Keratinocyte (primary cell): ENCODE measurements at regions not wholly inside any gene's neighbourhood (a gene's known extent, or its start where the extent isn't known, plus 50 kb on each side); places are given as distances from the start of the nearest gene placed in this dataset.

Experiments used
- DNase-seq: peaks from one replicate; pipeline ENCODE4 v3.0.0-alpha.2; 2011; ENCODE audit warnings: low read depth, missing footprints, low spot score
- FAIRE-seq: peaks from 2 replicates; lab custom pipeline; 2011; peaks lifted over from hg19 to GRCh38; lab: Jason Lieb, UNC
- H2AFZ ChIP-seq: 2 replicates; pipeline ENCODE4 v1.6.0; 2012; ENCODE audit warnings: low read length, control low read depth, inconsistent platforms; ENCODE audit not compliant: control insufficient read depth
- H3K27ac ChIP-seq: 2 replicates; pipeline ENCODE4 v1.5.1; 2011; ENCODE audit warnings: low read length; ENCODE audit not compliant: control insufficient read depth, insufficient read depth
- H3K27me3 ChIP-seq: 3 replicates; pipeline ENCODE4 v1.6.0; 2011; ENCODE audit warnings: low read length; ENCODE audit not compliant: control insufficient read depth, insufficient read depth; ENCODE audit errors: extremely low read depth
- H3K36me3 ChIP-seq, 2 experiments: 2 replicates in 1 of 2; 3 replicates in 1 of 2; pipeline ENCODE4 v1.5.1; 2011; ENCODE audit warnings: low read length in 2 of 2, mild to moderate bottlenecking in 1 of 2; ENCODE audit not compliant: control insufficient read depth in 2 of 2, insufficient read depth in 2 of 2; ENCODE audit errors: extremely low read depth in 1 of 2
- H3K4me1 ChIP-seq: 3 replicates; pipeline ENCODE4 v1.5.1; 2011; ENCODE audit warnings: low read length; ENCODE audit not compliant: control insufficient read depth, insufficient read depth; ENCODE audit errors: extremely low read depth
- H3K4me2 ChIP-seq: 3 replicates; pipeline ENCODE4 v1.6.0; 2011; ENCODE audit warnings: low read depth, low read length; ENCODE audit not compliant: control insufficient read depth, insufficient read depth; ENCODE audit errors: extremely low read depth
- H3K4me3 ChIP-seq, 3 experiments: fragments of 200-600 bp in 1 of 3; sonication (generic) in 1 of 3; 2 replicates in 2 of 3; 3 replicates in 1 of 3; pipeline ENCODE4 v1.5.1; 2011 to 2016; ENCODE audit warnings: low read length in 3 of 3, mild to moderate bottlenecking in 3 of 3, control low read depth in 2 of 3, inconsistent platforms in 1 of 3, low read depth in 1 of 3, mixed read lengths in 1 of 3, mixed run types in 1 of 3, moderate library complexity in 1 of 3; ENCODE audit not compliant: control insufficient read depth in 2 of 3, insufficient read depth in 2 of 3; ENCODE audit errors: extremely low read depth in 1 of 3
- H3K79me2 ChIP-seq: 2 replicates; pipeline ENCODE4 v1.6.0; 2012; ENCODE audit warnings: low read length; ENCODE audit not compliant: control insufficient read depth, insufficient read depth
- H3K9ac ChIP-seq: 3 replicates; pipeline ENCODE4 v1.6.0; 2011; ENCODE audit warnings: low read length; ENCODE audit not compliant: control insufficient read depth, insufficient read depth; ENCODE audit errors: extremely low read depth
- H3K9me1 ChIP-seq: 3 replicates; pipeline ENCODE4 v1.6.0; 2011; ENCODE audit warnings: low read length; ENCODE audit not compliant: control insufficient read depth, insufficient read depth; ENCODE audit errors: extremely low read depth
- H3K9me3 ChIP-seq: 2 replicates; pipeline ENCODE4 v1.5.1; 2012; ENCODE audit warnings: low read depth, low read length; ENCODE audit not compliant: control insufficient read depth
- H4K20me1 ChIP-seq: 3 replicates; pipeline ENCODE4 v1.6.0; 2011; ENCODE audit warnings: low read length; ENCODE audit not compliant: control insufficient read depth, insufficient read depth; ENCODE audit errors: extremely low read depth
- EZH2 ChIP-seq: IDR thresholded peaks from one replicate; pipeline ENCODE4 v1.6.1; 2012; ENCODE audit warnings: inconsistent platforms, mild to moderate bottlenecking, low read length, moderate library complexity
- dilution Hi-C: fragments of 300-500 bp; cut with MboI; formaldehyde crosslinking; loops from one replicate; pipeline ENCODE4 v1.7.0; 2020; ENCODE audit warnings: low sequenced_read_pairs; ENCODE audit not compliant: extremely low pct_ligation_motif_present
- TF ChIP-seq, protein P1 (sequence below), 3 experiments: IDR thresholded peaks in 1 of 3; conservative IDR thresholded peaks in 1 of 3; optimal IDR thresholded peaks in 1 of 3; 2 replicates in 2 of 3; 3 replicates in 1 of 3; pipeline versions ENCODE3 to v1.5.1; 2011; ENCODE audit warnings: low read length in 3 of 3, mild to moderate bottlenecking in 3 of 3, moderate library complexity in 2 of 3, control low read depth in 1 of 3, inconsistent platforms in 1 of 3; ENCODE audit not compliant: insufficient read depth in 2 of 3; ENCODE audit errors: extremely low read depth in 1 of 3

DNA sequence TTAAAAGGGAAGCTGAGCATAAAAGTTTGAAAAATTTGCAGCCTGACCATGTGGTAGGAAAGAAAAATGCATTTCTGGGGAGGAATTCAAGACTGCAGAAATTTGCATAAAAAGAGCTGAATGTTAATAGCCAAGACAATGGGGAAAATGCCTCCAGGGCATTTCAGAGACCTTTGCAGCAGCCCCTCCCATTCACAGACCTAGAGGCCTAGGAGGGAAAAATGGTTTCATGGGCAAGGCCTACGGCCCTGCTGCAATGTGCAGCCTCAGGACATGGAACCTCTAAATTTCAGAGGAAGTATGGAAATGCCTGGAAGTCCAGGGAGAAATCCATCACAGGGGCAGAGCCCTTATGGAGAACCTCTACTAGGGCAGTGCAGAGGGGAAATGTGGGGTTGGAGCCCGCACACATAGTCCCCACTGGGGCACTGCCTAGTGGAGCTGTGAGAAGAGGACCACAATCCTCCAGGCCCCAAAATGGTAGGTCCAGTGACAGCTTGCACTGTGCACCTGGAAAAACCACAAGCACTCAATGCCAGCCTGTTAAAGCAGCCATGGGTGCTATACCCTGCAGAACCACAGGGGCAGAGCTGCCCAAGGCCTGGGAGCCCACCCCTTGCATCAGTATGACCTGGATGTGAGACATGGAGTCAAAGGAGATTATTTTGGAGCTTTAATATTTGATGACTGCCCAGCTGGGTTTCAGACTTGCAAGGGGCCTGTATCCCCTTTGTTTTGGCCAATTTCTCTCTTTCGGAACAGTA, 243.8 kb downstream of the DNAJB9 start:
- Histone ChIP-seq H3K4me1 (no peaks in the 10 kb centered on the region), H3K79me2 (no peaks in the 10 kb centered on the region), H3K27ac (no peak overlapping the region), H3K9ac (no peak overlapping the region), H3K4me3 (no peak overlapping the region), H3K9me1 (no peaks in the 10 kb centered on the region), H3K36me3 (no peaks in the 10 kb centered on the region), H4K20me1 (no peaks in the 10 kb centered on the region), H3K4me2 (no peak overlapping the region), H3K9me3 (no peaks in the 10 kb centered on the region), H3K27me3 (no peaks in the 10 kb centered on the region), H2AFZ (no peak overlapping the region)
- no peak for TF ChIP-seq EZH2
- TF ChIP-seq, protein P1, sequence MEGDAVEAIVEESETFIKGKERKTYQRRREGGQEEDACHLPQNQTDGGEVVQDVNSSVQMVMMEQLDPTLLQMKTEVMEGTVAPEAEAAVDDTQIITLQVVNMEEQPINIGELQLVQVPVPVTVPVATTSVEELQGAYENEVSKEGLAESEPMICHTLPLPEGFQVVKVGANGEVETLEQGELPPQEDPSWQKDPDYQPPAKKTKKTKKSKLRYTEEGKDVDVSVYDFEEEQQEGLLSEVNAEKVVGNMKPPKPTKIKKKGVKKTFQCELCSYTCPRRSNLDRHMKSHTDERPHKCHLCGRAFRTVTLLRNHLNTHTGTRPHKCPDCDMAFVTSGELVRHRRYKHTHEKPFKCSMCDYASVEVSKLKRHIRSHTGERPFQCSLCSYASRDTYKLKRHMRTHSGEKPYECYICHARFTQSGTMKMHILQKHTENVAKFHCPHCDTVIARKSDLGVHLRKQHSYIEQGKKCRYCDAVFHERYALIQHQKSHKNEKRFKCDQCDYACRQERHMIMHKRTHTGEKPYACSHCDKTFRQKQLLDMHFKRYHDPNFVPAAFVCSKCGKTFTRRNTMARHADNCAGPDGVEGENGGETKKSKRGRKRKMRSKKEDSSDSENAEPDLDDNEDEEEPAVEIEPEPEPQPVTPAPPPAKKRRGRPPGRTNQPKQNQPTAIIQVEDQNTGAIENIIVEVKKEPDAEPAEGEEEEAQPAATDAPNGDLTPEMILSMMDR (optimal IDR thresholded peaks at IDR 0.05 in 1 of 3, IDR thresholded peaks at IDR 0.05 in 1 of 3, conservative IDR thresholded peaks at IDR 0.05 in 1 of 3; ENCODE audit: extremely low read depth in 1 of 3, insufficient read depth in 2 of 3, low read length in 3 of 3) = no peak
- DNase-seq (no peak), FAIRE-seq (no peak)
- dilution Hi-C loops = no loop called here

DNA sequence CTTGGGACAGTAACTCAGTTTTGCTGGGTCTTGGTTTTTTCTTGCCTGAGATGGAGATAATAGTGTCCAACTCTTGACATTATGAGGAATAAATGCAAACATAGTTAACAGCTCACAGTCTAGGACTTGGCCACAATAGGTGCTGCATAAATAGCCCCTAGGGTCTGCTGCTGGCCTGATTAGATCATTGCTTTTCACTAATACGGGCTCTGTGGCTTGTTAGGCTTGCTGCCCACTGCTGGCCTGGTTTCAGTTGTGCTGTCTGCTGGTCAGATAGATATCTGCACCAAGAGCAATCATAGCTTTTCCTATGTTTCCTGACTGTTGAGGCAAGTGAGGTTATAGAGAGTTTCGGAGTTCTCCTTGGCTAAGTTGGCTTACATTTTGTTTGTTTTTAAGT, 246.1 kb downstream of the DNAJB9 start:
- Histone ChIP-seq H3K4me2 (no peak overlapping the region), H3K4me3 (no peak overlapping the region), H4K20me1 (no peaks in the 10 kb centered on the region), H3K27ac (no peak overlapping the region), H3K9ac (no peak overlapping the region), H3K9me3 (no peaks in the 10 kb centered on the region), H3K36me3 (no peaks in the 10 kb centered on the region), H3K27me3 (no peaks in the 10 kb centered on the region), H3K4me1 (no peaks in the 10 kb centered on the region), H3K9me1 (no peaks in the 10 kb centered on the region), H2AFZ (no peak overlapping the region), H3K79me2 (no peaks in the 10 kb centered on the region)
- dilution Hi-C loops = no loop called here
- TF ChIP-seq, protein P1 (optimal IDR thresholded peaks at IDR 0.05 in 1 of 3, IDR thresholded peaks at IDR 0.05 in 1 of 3, conservative IDR thresholded peaks at IDR 0.05 in 1 of 3; ENCODE audit: extremely low read depth in 1 of 3, insufficient read depth in 2 of 3, low read length in 3 of 3) = no peak
- no peak for TF ChIP-seq EZH2
- no peak for DNase-seq
- FAIRE-seq = no peak
